GM10266 (cell line): ENCODE measurements at regions not wholly inside any gene's neighbourhood (a gene's known extent, or its start where the extent isn't known, plus 50 kb on each side); places are given as distances from the start of the nearest gene placed in this dataset.

Source experiments
- DNase-seq: peaks from one replicate; pipeline ENCODE4 v3.0.0; 2012; ENCODE audit errors: extremely low spot score
- TF ChIP-seq, protein P1 (sequence below): IDR thresholded peaks from 2 replicates; pipeline ENCODE4 v1.5.1; 2012; ENCODE audit warnings: mild to moderate bottlenecking, low read depth; ENCODE audit not compliant: control insufficient read depth, insufficient read depth; ENCODE audit errors: missing control alignments

DNA sequence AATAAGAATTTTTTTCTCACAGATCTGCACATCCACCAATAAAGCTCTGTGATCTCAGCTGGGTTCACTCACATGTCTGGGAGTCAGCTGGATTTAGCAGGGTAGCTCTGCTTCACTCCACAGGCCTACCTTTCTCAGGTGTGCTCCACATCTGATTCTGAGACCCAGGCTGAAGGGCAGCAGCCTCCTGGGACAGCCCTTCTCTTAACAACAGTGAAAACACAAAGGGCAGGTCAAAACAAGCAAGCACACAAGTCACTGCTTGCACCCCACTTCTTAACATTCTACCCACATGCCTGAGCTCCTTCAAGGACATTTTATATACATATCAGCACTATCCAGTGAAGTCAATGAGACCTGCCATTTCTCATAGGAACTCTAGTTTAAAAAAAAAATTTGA, 96.0 kb upstream of the MAP3K4 start:
- TF ChIP-seq, protein P1, sequence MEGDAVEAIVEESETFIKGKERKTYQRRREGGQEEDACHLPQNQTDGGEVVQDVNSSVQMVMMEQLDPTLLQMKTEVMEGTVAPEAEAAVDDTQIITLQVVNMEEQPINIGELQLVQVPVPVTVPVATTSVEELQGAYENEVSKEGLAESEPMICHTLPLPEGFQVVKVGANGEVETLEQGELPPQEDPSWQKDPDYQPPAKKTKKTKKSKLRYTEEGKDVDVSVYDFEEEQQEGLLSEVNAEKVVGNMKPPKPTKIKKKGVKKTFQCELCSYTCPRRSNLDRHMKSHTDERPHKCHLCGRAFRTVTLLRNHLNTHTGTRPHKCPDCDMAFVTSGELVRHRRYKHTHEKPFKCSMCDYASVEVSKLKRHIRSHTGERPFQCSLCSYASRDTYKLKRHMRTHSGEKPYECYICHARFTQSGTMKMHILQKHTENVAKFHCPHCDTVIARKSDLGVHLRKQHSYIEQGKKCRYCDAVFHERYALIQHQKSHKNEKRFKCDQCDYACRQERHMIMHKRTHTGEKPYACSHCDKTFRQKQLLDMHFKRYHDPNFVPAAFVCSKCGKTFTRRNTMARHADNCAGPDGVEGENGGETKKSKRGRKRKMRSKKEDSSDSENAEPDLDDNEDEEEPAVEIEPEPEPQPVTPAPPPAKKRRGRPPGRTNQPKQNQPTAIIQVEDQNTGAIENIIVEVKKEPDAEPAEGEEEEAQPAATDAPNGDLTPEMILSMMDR = no peak
- DNase-seq = no peak

DNA sequence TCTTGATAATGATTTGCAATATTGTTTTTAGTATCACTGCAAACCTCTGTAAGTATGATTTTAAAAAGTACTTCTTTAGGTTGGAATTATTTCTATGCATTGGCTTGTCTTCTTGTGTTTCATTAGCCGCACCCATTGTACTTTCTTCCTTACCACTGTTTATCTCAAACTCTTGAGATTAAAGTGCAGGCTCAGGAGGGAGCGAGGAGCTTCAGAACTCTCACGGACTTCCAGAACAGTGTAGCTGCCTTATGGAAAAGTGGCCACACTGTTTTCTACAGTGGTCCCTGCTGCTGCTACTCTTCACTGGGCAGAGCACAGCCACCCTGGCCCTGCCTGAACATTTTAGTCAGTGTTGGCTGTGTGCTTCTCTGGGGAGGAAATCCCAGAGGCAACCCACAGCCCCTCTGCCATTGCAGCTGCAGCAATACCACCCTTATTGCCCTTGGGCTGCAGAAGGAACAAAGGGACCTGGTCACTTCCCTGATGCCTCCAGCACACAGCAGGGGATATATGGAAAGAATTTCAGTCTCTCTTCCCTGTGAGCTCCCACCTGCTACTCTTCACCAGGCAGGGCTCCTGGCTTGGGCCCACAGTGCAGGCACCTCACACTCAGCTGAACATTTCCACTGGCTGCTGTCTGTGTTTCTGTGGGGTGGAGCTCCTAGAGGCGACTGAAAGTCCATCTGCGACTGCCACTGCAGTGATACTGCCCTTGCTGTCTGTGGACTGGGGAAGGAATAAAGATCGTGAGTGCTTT, 91.7 kb upstream of the MAP3K4 start:
- TF ChIP-seq, protein P1 = no peak
- no peak for DNase-seq

DNA sequence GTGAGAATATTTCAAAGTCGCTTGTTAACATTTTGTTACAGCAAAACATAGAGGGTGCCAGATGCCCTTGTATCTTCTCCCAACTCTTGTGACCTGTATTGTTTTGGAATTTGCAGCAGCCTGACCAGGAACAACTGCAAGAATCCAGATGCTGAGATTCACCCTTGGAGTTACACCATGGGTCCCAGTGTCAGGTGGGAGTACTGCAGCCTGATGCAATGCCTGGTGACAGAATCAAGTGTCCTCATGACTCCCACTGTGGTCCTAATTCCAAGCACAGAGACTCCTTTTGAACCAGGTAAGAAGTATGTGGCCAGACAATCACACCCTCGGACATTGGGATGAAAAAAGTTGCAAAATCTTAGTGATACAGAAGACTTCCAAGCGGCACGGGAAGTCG, 79.6 kb upstream of the MAP3K4 start:
- no peak for DNase-seq
- TF ChIP-seq, protein P1 = no peak

DNA sequence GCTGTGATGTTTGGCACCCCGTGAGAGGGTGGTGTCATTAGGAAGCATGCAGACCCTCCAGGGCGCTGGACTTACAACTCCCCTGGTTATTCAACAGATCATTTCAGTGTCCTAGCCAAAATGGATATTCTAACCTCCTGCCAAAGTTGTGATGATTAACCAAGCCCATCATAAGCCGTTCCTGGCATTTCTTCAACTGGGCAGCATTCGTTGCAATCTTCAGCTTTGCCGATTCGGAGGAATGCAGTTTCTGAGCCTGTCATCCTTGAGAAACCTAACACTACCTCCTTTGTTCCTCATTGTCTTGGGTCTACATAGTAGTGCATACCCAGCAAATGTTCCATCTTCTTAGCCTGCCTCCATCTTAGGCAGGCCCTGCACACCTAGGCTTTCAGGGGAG, 79.2 kb upstream of the MAP3K4 start:
- DNase-seq = no peak
- TF ChIP-seq, protein P1 = no peak

DNA sequence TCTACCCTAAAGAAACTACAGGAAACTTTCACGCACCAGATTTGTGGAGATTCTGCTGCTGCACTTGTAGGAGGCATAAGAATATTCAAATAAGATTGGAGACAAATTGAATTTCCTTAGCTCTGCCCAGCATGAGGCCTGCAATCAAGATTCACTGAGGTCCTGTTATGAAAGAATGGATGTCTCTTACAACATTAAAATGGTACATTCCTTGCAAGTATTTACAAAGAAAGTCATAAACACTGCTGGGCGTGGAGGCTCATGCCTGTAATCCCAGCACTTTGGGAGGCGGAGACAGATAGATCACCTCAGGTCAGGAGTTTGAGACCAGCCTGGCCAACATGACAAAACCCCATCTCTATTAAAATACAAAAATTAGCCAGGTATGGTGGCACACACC, 74.0 kb upstream of the MAP3K4 start:
- DNase-seq = no peak
- TF ChIP-seq, protein P1 = no peak

DNA sequence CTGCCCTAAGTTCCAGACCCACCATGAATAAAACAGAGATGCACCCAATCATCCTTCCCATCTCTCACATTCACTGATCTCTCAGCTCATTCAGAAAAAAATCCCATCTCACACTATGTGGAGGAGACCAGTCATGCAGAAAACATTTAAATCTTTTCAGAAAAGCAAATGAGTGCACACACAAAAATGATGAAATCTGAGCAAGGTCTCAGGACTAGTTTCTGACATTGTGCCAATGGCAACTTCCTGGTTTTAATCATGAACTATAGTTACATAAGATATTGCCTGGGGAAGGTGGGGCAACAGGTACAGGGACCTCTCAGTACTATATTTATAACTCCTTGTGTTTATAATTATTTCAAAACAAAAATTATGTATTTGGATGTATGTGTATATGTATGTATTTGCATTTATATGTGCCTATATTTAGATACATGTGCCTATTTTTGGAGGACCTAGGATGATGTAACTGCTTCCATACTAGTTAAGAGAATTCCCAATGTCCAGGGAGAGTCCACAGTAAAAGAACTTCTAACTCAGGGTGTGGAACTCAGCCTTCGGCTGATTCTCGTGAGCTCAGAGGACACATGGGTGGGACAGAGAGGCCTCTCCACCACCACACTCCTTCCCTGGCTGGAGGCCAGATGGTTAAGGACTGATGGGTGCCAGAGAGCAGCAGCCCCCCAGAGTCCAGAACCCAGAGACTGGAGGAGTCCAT, 71.7 kb upstream of the MAP3K4 start:
- no peak for DNase-seq

More for the DNA sequence above, 71.7 kb upstream of the MAP3K4 start:
- TF ChIP-seq, protein P1 = no peak
